HG02884 (cell line): ENCODE measurements at regions not wholly inside any gene's neighbourhood (a gene's known extent, or its start where the extent isn't known, plus 50 kb on each side); places are given as distances from the start of the nearest gene placed in this dataset.

Experiments
- ATAC-seq: cut with Tn5 transposase; IDR thresholded peaks from one replicate; pipeline ENCODE4 v1.9.1; 2021; ENCODE audit warnings: mild to moderate bottlenecking, moderate library complexity; ENCODE audit not compliant: unreplicated experiment

- no peak for ATAC-seq
Measured at GRCh38 chr7:25314094-25314730, 85.9 kb upstream of the NPVF start.

- no peak for ATAC-seq
Measured at GRCh38 chr7:25314731-25315267, 86.5 kb upstream of the NPVF start.

GRCh38 chr7:25316366-25316765, 88.1 kb upstream of the NPVF start:
- ATAC-seq, result no peak

- no peak for ATAC-seq
Measured at GRCh38 chr7:25318047-25318446, 89.8 kb upstream of the NPVF start.

DNA sequence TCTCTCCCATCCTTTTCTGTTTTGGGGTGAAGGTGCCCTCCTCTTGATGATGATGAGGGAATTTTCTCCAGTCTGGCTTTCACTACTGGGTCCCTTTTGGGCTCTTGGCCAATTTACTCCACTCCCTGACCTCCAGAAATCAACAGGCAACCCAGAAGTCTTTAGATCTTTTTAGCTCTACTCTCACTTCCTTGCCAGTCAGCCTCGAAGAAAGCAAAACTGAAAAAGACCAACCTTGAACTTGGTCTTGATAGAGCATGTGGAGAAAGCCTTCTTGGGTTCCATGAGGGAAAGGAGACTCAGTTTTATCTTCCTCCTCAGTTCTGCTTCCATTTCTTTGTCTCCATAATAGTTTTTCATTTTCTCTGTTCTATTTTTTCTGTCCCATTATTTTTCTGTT, 91.4 kb upstream of the NPVF start:
- ATAC-seq, result no peak

DNA sequence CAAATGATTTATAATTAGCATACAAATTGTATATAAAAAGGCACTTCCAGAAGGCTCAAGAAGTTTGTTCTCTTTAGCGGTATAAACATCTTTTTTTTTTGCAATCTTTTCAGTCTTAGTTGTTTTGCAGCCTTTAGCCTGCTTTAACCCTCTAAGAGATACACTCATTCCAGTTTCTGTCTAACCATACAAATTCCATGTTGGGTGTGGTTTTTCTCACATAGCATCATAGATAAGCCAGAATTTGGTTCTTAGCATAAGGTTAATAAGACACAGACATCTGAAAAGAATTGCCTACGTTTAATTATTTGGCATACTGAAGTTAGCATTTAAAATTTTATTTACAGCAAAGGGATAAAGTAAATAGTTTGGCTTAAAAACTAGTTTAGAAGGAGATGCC, 92.5 kb upstream of the NPVF start:
- no peak for ATAC-seq

DNA sequence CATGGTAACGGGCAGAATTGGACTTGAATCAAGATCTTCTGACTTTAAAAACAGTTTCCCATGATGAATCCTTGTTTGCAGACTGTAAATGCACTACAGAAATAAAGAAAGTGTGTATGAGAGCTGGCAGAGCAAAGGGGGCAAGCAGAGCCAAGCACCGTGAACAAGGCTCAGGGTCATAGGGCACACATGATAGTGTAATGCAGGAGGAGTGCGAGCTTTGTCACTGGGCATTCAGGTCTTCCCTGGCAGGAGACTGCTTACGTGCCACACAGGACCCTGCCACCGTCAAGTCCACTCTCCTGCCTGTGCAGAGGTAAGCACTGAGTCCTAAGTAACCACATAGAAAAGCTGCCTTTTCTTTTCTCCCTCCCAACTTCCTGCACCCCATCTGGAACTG, 93.1 kb upstream of the NPVF start:
- no peak for ATAC-seq

DNA sequence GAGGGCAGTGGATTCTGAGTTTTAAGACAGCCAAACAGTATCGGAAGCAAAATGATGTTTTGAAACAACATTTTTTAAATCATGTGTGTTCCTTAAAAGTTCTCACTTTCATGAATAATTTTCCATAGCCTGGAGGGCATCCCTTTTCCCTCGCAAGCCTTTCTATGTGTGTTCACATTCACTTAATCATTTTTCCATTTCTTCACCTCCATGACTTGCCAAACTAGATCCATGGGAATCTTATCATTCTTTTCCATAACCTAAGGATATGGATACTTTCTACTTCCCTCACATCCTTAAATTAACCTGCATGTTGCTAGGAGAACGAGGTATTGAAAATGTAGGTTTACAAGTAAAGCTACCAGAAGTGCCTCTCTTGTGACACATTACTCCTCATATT, 94.2 kb upstream of the NPVF start:
- ATAC-seq, result no peak

- ATAC-seq, result no peak
Measured at GRCh38 chr7:25325186-25325757, 97.0 kb upstream of the NPVF start.

- ATAC-seq, result no peak
Measured at GRCh38 chr7:25326501-25327156, 98.3 kb upstream of the NPVF start.

- no peak for ATAC-seq
Measured at GRCh38 chr7:25329815-25330214, 101.5 kb upstream of the NPVF start.

- no peak for ATAC-seq
Measured at GRCh38 chr7:25333296-25333928, 105.1 kb upstream of the NPVF start.

GRCh38 chr7:25347360-25348066, 119.2 kb upstream of the NPVF start:
- no peak for ATAC-seq

- no peak for ATAC-seq
Measured at GRCh38 chr7:25348104-25348503, 119.8 kb upstream of the NPVF start.

- ATAC-seq, result no peak
Measured at GRCh38 chr7:25349283-25350017, 121.2 kb upstream of the NPVF start.

GRCh38 chr7:25350041-25350440, 121.8 kb upstream of the NPVF start:
- ATAC-seq, result no peak

GRCh38 chr7:25351761-25352160, 123.5 kb upstream of the NPVF start:
- no peak for ATAC-seq

DNA sequence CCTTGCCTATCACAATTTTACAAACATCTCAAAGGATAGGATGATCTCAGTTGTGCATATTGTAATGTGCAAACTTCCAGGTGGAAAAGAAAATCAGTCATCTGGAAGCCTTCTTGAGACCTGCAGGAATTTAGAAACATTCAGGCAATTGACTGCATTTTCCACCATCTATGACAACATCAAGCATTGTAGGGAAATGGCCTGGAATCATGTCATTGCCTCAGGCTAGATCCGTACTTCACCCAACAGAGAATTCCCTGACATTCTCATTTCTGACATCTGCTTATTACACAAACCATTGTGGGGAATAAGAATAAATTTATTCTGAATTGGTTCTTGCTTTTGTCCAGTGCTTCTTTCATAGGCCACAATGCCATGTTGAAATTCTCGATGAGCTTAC, 124.9 kb upstream of the NPVF start:
- ATAC-seq, result no peak

DNA sequence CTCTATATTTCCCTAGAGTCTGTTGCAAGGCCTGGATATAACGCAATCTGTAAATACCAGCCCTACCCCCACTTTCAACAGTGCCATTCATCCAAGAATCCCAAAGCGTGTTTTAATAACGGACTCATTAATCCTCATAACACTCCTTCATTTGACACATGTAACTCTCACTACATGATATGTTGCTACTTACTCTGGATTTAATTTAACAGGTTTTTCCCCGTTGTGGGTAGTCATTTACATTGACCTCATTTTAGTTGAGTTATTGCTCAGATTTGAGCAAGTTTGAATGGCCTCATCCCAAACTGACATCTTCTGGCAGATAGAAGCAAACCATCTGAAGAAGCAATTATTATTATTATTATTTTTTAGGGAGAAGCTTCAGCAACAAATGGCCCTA, 125.4 kb upstream of the NPVF start:
- ATAC-seq, result no peak

DNA sequence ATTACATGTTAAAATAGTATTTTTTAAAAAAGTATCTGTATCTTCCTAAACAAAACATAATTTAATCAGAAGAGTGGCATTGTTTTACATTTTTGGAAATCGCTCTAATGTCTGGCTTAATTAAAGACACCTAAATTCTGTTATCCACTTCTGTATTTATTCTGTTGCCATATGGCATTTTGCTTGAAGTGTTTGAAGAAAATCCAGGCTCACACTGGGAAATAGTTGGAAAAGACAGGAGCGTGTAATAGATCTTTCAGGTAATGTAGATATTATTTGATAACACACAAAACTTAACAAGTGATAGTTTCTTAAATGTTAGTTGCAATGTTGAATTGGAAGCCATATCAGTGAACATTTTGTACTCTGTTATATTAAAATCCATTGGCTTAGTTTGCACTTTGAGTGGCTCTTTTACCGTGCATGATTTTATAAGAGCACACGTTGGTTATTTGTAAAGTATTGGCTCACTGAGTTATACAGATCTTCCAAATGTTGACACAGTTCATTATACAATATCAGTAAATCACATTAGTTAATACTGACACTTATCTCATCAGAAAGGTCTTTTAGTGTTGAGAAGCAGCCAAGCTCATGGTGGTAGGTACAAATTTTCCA, 128.4 kb upstream of the NPVF start:
- no peak for ATAC-seq
